Erythroblast (primary cell): ENCODE measurements at regions not wholly inside any gene's neighbourhood (a gene's known extent, or its start where the extent isn't known, plus 50 kb on each side); places are given as distances from the start of the nearest gene placed in this dataset.

ENCODE experiments used
- GATA1 ChIP-seq: IDR thresholded peaks from 2 replicates; pipeline ENCODE4 v1.6.1; 2011; ENCODE audit warnings: low read depth, mild to moderate bottlenecking, control low read depth, low read length, moderate library complexity
- POLR2A ChIP-seq: IDR thresholded peaks from 2 replicates; pipeline ENCODE4 v1.6.1; 2011; ENCODE audit warnings: mild to moderate bottlenecking, low read length

- no peak for TF ChIP-seq POLR2A
- no peak for TF ChIP-seq GATA1
Observed at GRCh38 chr10:59012839-59013238, 163.6 kb upstream of the PHYHIPL start.
